Stimulated activated naive CD4-positive, alpha-beta T cell (primary cell): ENCODE measurements at regions not wholly inside any gene's neighbourhood (a gene's known extent, or its start where the extent isn't known, plus 50 kb on each side); places are given as distances from the start of the nearest gene placed in this dataset.

Experiments used
- DNase-seq, 6 experiments: peaks; one replicate each; lab custom pipeline; 2025; lab: John Stamatoyannopoulos, UW

GRCh38 chr12:67842124-67842523 lies 147.1 kb upstream of the IFNG-AS1 start:
- no peak for DNase-seq

GRCh38 chr12:67843257-67843656 lies 146.0 kb upstream of the IFNG-AS1 start:
- DNase-seq, result no peak

- DNase-seq, result no peak
Measured at GRCh38 chr12:67852701-67853100, 136.5 kb upstream of the IFNG-AS1 start.

DNA sequence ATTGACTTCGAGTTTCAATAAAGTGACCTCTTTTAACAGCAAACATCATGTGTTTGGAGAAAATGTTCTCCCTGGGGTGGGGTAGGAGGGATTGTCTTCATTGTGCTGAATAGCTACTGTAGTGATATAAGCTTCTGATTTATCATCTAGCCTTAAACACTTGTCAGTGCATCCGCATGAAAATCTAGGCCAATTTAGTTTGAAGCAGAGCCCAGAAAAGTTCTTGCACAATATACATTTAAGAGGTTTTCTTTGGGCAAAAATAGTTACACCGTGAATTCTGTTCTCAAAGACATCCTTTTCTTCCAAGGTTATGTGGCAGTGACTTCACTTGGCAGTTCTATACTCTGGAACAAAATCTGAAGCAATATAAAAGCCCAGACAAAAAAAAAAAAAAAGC lies 136.0 kb upstream of the IFNG-AS1 start:
- DNase-seq, result no peak

GRCh38 chr12:67854351-67854750 lies 134.9 kb upstream of the IFNG-AS1 start:
- no peak for DNase-seq

DNA sequence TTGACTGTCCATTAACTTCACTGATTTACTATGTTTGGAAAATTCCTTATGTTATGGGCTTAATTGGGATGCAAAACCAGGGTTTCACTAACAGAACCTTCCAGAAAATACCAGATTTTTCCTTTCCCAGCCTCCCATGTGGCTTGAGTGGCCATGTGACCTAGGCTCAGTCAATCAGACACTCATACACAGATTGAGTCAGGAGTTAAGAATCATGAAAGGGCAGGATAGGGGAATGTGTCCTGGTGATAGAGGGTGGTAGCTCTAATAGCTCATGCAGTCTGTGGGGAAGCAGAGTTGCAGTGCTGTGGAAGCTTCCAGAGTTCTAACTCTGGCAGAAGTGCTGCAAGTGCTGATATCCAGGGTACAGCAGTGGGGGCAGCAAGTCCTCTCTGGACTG lies 134.1 kb upstream of the IFNG-AS1 start:
- no peak for DNase-seq

- no peak for DNase-seq
Measured at GRCh38 chr12:67871231-67871630, 118.0 kb upstream of the IFNG-AS1 start.

DNA sequence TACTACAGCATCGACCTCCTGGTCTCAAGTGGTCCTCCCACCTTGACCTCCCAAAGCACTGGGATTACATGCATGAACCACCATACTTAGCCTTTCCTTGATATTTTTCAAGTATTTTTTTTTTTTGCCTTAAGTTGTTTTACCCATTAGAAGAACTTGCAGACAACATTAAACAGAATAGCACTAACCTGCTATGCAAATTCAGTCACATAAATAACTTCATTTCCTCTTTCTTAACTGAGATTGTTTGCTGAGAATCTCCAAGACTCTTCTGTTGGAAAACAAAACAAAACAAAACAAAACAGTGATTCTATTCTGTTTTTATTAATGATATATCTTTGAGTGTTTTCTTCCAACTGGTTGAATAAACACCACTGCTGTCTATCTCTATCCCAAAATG lies 115.9 kb upstream of the IFNG-AS1 start:
- DNase-seq, result no peak

GRCh38 chr12:67876305-67876915 lies 112.8 kb upstream of the IFNG-AS1 start:
- no peak for DNase-seq

DNA sequence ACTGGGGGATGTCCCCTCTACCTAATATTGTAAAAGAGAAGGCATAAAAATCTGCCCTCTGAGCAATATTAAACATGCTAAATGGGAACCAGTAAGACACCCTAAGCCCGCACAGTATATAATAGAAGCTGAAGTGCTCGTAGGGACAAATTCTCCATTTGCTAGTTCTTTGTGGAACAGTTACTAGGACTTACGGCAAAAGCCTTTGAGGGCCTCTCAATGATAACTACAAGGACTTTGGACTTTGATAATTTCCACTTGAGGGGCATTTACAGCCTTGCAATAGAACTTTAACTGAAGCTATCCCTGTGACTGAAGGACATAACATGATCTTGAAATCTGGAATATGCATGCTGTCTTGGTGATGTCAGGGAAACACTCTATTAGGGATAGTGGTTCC lies 111.5 kb upstream of the IFNG-AS1 start:
- no peak for DNase-seq

DNA sequence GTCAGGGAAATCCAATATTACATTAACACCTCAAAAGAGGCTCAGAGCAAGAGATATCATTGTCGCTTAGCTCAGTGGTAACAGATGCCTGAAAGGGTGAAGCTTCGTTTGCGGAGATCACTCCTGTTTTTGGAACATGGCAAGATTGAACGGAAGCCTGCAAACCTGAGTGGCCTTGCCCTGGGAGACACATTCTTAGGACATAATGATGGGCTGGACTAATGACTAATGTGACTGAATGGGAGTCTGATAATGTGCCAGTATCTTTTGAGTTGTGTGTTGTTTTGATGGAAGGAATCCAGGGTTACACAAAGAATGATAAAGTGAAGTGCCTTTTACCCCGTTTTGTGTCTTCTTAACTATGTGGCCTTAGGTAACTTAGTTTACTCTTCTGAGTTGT lies 109.3 kb upstream of the IFNG-AS1 start:
- no peak for DNase-seq

DNA sequence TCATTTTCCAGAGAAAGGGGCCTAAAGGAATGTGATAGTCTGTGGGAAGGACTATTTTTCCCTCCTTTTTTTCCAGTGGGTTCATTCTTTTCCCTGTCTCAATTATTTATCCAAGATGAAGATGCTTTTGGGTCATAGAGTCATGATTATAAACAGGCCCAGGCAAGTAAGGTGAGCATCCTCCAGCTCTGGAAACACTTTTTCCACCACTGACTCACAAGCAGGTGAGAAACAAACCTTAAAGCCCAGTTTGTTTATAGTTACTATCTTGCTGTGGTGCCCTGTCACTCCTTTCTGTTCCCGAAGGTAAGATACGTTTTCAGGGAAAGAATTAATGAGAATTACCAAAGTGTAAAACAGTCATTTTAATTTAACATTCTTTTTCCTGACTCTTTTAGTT lies 107.7 kb upstream of the IFNG-AS1 start:
- no peak for DNase-seq

GRCh38 chr12:67884596-67884995 lies 104.7 kb upstream of the IFNG-AS1 start:
- DNase-seq, result no peak

- DNase-seq, result no peak
Measured at GRCh38 chr12:67885375-67886169, 103.7 kb upstream of the IFNG-AS1 start.

DNA sequence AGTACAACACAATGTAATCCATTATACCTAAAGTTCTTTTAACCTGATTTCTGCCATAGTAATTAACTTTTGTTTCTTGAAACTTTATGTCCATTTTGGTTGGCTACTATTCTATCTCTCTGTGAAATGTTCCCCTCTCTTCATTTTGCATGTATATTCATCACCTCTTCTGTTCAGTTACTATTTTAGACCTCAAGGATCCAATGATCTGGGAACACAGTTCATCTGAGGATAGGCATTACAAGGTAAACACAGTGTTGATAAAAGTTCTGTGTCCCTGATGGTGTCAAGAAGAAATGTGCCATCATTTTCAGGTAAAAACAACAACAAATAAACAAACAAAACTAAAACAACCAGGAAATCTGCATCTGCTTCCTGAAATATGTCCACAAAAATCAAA lies 102.2 kb upstream of the IFNG-AS1 start:
- no peak for DNase-seq

DNA sequence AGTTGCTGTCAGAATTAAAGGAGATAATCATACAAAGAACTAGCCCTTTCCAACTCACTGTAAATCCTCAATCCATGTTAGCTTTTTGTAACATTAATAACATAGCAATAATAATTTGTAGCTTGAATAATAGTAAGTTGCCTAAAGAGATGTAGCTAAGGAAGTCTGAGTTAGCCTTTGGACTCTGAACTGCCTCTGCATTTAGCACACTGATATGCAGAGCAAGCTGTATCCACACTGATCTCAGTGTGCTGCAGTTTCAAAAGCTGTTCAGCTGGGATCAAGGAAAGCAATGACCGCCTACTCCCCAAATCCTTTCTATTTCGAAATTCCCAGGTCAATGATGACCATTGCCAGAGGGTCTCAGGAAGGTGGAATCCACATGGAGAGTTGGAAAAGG lies 99.3 kb upstream of the IFNG-AS1 start:
- no peak for DNase-seq

DNA sequence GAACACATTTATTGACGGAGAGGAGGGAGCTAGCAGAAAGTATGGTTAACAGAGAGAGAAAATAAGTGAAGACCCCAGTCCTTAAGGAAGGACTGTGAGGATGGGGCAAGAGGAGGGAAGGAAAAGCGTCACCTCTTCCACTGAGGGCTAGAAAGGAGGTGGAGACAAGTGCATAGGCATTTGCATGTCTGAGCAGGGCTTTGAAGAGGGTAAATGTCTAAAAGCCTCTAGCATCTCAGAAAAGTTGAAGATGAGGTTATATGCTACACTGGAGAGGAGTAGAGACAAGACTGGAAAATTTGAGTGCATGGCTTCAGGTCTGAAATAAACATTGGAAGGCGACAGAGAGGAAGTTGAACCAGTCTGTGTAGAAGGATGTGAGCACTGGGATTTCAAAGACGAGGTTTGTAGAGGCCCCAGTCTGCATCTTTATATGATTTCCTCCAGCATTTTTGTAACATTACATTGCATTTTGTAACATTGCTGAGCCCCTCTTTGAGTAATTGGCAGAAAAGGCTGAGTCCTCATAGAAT lies 98.5 kb upstream of the IFNG-AS1 start:
- no peak for DNase-seq

DNA sequence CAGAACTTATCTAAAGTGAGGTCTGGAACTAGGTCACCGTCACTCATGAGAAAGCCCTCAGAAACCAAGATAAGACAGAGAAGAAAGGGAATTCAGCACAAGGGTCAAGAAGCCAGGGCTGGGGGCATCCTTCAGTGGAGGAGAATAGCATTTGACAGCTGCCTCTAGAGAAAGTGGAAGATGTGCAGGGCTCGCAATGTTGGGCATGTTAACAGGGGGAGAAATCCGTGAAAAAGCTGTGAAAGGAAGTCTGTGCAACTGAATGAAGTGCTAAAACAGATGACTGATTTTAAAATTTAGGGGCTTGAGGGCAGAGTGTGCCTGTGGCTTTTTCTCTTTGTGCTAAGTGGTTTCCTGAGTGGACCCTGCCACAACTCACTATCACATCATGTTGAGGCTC lies 97.7 kb upstream of the IFNG-AS1 start:
- no peak for DNase-seq

- DNase-seq, result no peak
Measured at GRCh38 chr12:67892259-67893021, 96.8 kb upstream of the IFNG-AS1 start.

- DNase-seq, result no peak
Measured at GRCh38 chr12:67893022-67893580, 96.1 kb upstream of the IFNG-AS1 start.

DNA sequence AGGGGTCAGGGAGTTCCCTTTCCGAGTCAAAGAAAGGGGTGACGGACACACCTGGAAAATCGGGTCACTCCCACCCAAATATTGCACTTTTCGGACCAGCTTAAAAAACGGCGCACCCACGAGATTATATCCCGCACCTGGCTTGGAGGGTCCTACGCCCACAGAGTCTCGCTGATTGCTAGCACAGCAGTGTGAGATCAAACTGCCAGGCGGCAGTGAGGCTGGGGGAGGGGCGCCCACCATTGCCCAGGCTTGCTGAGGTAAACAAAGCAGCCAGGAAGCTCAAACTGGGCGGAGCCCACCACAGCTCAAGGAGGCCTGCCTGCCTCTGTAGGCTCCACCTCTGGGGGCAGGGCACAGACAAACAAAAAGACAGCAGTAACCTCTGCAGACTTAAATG lies 88.8 kb upstream of the IFNG-AS1 start:
- DNase-seq, result peak in 4 of 6 experiments; percentile 6 to 56 (median 36)

- no peak for DNase-seq
Measured at GRCh38 chr12:67909091-67909531, 80.1 kb upstream of the IFNG-AS1 start.
